ENCODE measurements at regions not wholly inside any gene's neighbourhood (a gene's known extent, or its start where the extent isn't known, plus 50 kb on each side); places are given as distances from the start of the nearest gene placed in this dataset.
"Not testable (repeated sequence)": the region's sequence is repeated elsewhere in the genome, so short reads cannot be mapped to it uniquely, and the experiment has no call there.

DNA sequence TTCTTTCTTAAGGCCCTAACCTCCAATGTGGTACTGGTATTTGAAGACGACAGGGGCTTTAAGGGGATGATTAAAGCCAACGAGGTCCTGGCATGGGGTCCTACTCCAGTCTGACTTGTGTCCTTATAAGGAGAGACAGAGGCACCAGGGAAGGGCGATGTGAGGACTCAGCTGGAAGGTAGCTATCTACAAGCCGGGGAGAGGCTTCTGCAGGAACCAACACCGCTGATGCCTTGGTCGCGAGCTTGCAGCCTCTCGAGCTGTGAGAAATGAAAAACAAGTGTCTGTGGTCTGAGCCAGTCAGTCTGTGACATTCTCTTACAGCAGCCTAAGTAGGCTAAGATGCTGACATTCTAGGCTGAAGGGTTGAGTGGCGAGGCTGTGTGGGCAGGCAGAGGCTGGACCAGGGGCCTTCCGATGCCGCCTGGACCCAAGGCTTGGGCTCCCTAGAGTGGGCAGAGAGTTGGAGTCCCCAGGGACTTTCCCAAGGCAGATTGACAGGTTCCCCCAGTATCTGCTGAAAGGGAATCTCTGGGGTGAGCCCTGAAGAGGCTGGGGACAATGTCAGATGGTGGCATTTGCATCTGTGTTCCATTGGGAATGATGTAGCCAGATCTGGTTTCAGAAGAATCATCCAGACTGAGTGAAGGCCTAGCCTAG is 322.9 kb upstream of the HS6ST1 start:
- no peak for DNase-seq

DNA sequence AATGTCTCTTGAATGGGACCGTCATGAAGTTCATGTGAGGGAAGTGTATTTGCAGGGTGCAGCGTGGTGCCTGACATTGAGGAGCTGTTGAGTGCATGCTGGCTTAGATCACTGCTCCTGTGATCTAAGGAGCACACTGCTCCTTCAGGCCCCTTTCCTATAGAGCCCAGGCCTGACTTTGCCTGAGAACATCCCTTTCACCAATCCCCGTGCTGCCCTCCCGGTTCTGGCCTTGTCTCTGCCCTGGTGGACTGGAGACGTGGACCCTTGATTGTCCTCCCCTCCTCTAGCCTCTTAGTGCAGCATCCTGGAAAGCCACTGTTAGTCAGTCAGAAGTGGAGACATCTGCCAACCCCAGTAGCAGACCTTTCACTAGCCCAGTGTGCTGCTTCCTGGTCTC is 323.6 kb upstream of the HS6ST1 start:
- no peak for DNase-seq

DNA sequence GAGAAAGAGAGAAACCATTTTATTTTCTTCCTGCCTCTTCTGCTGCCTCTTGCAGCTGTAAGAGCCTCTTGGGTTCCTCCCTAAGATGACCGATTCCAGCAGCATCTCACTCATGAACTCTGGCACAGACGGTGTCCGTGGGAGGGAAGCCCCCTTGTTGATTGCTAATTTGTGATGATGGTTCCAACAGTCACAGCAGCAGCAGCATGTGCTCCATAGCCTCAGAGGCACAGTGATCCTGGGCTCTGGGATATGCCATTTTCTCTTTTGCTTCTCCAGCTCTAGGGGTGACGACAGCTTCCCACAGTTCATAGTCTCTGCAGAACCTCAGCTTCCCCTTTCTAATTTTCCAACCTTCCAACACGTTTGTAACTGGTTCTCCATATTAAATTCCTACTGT is 324.2 kb upstream of the HS6ST1 start:
- no peak for DNase-seq

DNA sequence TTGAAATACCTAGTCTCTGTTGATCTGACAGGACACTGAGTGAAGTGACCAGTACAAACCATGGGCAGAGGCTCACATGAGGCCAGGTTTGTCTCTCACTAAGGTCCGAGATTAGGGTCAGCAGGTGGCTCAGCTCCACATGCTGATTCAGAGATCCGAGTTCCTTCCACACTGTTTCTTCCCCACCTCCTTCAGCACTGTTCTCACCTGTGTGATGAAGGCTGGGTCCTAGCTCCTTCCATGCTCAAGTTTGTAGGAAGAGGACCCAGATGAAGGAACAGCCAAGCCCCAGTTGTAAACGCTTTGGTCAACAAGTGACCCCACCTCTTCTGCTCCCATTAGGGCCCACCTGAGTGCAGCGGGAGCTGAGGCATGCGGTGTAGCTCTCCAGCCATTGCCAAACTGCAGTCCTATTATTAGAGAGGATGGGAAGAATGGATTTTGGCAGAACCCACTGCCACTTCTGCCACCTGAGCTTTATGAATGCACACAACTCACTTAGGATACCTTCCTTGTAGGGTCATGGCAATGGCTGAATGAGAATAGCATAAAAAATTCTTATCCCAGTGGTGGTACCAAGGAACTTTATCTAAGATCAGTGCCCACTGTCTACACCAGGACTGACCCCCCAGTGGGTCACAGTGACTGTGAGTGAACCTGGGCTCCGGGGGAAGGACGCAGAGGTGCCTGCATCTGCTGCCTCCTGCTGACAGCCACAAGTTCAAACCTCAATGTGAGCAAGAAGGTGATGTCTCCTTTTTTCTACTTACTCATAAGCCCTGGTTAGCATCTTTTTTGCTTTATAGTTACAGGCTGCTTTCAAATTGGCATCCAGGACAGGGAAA is 324.8 kb upstream of the HS6ST1 start:
- no peak for DNase-seq

DNA sequence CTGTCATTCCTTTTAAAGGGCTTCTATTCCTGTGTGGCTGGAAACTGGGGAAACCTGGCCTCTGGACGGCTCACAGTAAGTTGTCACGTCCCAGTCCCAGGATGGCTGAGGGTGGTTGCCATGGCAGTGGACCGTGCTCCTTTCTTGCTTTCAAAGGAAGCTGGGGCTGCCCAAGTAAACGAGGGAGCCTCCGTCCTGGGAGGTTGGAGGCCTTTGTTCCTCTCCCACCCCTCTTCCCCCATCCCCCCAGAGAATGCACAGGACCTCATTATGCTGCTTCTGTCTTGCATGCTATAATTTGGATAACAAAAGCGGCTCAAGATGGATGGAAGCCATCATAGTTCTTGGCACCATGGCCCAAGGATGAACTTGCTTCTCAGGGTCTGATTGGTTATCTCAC is 325.5 kb upstream of the HS6ST1 start:
- no peak for DNase-seq

DNA sequence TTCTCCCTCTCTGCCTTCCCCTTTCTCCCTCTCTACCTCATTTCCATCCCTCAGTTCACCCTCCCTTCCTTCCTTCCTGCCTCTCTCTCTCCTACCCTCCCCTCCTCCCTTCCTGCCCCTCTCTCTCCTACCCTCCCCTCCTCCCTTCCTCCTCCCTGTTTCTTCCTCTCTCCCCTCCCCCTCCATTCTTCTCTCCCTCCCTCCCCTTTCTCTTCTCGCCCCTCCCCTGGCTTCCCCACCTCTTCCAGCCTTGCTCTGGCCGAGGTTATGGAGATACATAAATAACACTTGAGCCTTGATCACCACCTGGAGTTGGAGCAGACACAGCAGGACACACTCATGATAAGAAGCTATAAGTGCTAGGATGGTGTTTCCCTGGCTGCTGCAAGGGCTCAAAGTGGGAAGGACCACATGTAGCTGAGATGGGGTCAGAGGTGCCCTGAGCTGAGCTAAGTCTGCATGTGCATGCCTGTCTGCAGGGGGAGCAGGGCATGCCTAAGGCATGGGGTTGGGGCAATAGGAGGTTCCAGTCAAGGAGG is 326.1 kb upstream of the HS6ST1 start:
- no peak for DNase-seq

DNA sequence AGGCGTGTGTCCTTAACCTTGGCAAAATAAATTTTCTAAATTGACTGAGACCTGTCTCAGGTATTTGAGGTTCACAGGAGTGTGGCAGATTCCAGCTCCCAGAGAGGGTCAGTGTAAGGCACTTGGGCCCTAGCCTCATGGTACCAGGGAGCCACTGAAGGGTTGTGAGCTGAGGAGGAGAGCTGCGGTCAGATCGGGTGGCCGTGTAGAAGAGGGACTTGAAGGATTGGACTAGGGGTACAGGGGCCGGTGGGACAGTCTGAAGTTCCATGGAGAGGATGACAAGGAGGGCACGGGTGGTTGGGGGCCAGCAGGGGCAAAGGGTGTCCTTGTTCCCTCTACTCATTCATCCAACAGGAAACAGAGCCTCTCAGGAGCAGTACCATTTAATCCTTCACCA is 327.0 kb upstream of the HS6ST1 start:
- DNase-seq = no peak

DNA sequence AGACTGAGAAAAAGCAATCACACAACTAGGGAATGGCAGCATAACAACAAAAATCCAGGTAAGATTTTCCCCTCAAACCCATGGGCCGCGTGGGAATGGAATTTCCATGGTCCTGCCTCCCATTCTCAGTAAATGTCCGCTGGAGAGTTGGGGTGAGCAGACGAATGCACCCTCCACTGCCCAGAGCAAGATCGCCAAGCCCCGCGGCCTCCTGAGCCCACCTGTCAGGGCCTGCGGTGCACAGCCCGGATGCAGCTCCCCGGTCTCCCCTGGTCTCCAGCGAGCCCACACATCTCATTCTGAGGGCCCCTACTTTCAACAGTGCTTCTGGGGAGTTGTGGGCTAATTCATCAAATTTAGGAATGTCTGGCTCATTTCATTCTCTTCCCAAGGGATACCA is 327.4 kb upstream of the HS6ST1 start:
- no peak for DNase-seq

DNA sequence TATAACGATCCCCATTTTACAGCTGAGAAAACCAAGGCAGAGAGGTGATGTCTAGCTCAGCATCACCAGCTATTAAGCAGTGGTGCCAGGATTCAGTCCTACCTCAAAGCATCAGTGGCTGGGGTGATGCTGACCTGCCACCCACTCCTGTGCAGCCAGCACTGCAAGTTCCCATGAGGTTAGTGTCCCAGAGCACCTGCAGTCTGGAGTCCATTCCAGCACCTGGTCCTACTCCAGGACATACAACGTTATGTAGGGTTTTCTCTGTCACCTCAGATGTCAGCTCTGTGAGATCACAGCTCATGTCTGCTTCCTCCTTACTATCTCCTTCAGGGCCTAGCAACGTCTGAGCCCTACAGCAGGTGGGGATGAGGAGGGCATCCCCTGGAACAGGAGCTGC is 328.0 kb upstream of the HS6ST1 start:
- no peak for DNase-seq

DNA sequence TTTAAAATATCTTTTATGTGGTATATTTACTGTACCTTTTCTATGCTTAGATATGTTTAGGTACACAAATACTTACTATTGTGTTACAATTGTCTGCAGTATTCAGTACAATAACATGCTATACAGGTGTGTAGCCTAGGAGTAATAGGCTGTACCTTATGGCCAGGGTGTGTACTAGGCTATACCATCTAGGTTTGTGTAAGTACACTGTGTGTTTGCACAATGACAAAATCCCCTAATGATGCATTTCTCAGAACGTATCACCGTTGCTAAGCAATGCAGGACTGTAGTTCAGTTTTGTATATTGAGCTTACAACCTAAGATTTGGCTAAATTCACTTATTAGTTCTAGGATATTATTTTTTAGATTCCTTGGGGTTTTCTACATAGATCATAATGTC is 332.3 kb upstream of the HS6ST1 start:
- DNase-seq = no peak

DNA sequence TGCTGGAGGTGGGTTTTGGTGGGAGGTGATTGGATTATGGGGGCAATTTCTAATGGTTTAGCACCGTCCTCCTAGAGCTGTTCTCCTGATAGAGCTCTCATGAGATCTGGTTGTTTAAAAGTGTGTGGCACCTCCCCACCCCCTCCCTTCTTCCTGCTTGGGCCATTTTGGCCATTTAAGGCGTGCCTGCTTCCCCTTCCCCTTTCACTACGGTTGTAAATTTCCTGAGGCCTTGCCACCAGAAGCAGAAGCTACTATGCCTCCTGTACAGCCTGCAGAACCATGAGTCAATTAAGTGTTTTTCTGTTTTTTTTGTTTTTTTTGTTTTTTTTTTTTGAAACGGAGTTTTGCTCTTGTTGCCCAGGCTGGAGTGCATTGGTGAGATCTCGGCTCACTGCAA is 335.7 kb upstream of the HS6ST1 start:
- no peak for DNase-seq

DNA sequence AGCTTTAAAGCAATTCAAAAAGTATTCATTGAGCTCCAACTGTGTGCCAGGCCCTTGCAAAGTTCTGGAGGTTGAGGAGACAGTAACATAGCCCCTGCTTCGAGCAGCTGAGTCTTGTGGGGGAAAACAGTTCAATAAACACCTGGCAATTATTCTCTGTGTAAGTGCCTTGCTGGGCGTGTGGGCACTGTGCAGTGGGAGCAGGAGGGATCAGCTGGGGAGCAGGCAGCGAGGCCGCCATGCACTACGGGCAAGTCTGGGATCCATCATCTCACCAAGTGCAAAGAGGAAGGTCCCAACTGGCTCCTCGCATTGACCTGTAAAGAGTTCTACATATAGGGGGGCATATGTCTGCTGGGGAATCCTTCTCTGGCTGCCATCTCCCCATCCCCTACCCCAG is 342.2 kb upstream of the HS6ST1 start:
- DNase-seq = no peak

DNA sequence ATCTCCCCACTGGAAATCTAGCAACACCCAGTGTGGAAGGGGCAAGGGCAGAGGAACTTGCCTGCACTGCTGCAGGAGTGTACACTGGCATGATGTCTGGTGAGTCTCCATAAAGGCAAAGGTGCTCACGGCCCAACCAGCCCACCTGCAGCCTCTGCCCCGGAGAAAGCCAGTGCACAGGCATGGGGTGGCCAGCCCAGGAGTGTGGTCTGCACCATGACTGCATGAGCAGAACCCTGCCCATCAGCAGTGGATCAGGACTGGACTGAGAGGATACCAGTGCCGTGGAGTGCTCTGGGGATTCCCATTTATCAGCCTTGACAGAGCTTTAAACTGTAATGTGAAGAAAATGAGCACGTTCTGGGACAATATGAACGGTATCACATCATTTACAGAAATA is 342.6 kb upstream of the HS6ST1 start:
- DNase-seq = no peak

DNA sequence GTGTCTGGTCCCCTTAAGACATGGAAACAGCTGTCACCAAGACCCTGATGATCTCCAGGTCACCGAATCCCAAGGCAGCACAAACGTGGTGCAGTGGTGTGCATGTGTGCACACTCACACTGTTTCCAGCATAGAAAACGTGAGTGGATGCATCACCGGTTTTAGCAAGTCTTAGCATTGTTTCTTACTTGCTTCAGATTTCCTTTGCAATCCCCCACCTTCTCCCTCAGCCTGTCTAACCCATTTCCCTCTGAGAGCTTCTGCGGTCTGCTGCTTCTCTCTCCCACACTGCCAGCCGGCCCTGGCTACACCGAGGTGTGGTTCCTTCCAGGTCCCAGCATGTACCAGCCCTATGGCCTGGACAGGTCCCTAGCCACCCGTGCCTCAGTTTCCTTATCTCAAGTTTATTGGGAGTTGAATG is 343.4 kb upstream of the HS6ST1 start:
- DNase-seq = no peak

DNA sequence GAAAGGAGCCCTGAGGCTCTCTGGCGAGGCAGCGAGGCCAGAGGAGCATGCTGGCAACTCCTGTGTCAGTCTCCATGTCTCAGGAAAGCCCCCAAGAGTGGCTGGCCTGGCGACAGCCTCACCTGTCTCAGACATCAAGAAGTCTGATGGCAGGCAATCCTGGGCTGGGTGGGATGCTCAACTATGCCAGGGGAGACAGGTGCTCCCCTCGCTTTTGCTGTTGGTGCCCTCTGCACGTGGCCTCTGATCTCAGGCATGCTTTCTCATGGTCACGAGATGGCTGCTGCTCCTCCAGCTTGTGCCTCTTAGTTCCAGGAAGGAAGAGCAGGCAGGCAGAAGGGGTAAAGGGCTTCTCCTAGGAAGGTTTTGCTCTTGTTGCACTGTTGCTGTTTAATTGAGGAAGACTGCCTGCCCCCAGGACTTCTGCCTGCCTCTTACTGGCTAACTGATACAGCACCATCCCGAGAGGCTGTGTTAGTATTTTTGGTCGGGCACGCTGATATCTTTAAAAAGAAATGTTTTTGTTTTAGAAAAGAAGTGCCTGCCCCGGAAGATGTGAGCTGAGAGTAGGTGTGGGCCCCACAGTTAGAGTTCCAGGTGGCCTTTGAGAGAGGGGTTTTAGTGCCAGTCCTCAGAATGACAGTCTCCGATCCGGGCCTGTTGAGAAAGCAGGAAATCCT is 344.8 kb upstream of the HS6ST1 start:
- no peak for DNase-seq

DNA sequence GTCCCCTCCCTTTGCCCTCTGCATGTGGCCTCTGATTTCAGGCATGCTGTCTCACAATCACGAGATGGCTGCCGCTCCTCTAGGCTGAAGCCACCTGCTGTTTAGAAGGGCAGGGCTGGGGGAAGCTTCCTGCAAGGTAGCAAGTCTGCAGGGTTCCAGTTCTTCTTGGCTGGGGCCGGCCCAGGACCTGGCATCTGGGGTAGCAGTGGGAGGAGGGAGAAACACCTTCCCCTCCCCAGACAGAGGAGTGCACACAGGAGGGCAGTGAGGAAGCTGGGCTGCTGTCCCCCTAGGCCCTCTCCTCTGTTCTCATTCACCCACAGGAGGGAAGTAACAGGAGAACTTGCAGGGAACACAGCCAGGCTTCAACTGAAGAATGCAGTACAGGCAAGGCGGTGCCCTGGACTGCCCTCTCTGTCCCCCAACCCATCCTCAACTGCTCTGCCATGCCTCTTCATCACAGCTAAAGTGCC is 345.9 kb upstream of the HS6ST1 start:
- DNase-seq = no peak

DNA sequence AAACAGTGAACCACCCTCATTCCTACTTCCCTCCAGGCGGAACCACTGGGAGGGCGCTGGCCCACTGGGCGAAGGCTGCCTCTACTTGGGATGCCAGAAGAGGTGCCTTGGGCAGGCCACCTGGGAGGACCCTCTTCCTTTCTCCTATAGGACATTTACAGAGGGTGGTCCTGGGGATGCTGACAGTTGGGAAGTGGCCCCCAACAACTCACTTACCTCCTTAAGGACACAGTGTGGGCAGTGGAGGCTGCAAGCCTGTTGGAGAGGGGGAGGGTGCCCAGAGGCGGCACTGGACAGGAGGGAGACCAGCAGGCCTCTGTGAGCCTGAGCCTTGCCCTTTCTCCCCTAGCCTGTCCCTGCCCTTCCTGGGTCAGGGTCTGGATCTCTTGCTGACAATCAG is 346.4 kb upstream of the HS6ST1 start:
- no peak for DNase-seq

DNA sequence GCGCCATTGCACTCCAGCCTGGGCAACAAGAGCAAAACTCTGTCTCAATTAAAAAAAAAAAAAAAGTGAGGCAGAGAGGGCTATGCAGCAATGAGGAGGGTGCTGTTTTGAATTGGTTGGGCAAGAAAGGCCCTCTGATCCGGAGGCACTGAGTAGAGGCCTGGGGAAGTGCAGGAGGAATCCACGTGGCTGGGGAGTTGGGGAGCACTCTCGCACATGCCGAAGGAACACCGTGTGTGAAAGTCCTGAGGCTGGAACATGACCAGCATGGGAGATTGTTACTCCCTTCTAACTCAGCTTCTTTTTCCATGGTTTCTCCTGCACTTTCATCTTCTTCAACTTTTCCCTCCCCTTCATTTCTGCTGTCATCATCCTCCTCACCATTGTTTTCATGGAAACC is 347.9 kb upstream of the HS6ST1 start:
- DNase-seq = no peak

DNA sequence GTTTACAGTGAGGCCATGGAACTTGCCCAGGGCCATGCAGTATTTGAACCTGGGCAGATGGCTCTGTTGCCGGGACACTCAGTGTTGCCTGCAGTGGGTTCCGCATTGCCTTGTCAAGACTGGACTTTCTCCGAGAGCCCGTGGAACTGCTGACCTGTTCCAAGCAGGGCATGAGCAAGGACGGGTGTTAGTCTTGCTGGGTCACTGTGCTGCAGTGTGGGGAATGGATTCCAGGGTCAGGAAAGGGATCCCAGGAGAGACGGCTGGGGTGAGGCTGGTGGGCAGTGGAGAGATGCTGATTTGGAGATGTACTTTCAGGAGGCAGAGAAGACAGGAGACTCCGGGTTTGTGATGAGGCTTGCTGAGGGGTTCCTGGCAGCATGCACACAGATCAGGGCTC is 348.7 kb upstream of the HS6ST1 start:
- DNase-seq = no peak

DNA sequence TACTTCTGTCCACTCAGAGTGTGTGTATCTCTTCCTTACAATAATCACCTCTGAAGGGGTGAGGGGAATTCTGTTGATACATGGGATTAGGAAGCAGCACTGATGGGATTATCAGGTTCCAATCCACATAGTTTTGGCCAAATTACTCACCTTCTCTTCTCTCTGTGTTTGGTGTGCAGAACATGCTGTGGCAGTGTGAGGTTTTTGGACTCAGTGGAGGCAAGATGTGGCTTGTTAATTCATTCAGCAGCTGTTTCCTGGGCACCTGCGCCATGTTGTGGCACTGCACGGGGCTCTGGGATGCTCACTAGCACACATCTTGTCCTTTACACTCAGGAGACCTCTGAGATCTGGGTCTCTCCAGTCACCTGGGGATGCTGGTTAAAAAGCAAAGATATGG is 350.3 kb upstream of the HS6ST1 start:
- no peak for DNase-seq

DNA sequence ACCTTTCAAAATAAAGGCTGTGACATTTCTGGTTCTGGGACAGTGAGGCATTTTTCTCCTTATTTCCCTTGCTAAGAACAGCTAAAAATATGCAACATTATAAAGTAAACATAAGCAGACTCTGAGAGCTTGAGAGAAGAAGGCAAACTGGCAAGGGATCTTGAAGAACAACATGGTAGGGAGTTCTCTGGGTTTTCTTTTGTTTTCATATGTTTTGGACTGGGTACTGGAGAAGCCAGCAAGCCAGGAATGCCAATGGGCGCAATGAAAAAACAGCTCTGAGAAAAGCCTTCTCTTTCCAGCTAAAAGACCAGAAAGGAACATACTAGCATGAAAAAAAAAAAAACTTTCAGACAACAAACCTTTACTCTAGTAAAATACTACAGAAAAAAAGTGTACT is 351.4 kb upstream of the HS6ST1 start:
- no peak for DNase-seq

DNA sequence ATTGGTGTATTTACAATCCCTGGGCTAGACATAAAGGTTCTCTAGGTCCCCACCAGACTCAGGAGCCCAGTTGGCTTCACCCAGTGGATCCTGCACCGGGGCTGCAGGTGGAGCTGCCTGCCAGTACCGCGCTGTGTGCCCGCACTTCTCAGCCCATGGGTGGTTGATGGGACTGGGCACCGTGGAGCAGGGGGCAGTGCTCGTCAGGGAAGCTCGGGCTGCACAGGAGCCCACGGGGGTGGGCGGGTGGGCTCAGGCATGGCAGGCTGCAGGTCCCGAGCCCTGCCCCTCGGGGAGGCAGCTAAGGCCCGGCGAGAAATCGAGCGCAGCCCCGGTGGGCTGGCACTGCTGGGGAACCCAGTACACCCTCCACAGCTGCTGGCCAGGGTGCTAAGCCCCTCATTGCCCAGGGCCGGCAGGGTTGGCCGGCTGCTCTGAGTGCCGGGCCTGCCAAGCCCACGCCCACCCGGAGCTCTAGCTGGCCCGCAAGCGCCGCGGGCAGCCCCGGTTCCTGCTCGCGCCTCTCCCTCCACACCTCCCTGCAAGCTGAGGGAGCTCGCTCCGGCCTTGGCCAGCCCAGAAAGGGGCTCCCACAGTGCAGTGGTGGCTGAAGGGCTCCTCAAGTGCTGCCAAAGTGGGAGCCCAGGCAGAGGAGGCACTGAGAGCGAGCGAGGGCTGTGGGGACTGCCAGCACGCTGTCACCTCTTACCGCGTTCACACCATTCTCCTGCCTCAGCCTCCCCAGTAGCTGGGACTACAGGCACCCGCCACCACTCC is 353.5 kb upstream of the HS6ST1 start:
- not testable (repeated sequence) for DNase-seq

DNA sequence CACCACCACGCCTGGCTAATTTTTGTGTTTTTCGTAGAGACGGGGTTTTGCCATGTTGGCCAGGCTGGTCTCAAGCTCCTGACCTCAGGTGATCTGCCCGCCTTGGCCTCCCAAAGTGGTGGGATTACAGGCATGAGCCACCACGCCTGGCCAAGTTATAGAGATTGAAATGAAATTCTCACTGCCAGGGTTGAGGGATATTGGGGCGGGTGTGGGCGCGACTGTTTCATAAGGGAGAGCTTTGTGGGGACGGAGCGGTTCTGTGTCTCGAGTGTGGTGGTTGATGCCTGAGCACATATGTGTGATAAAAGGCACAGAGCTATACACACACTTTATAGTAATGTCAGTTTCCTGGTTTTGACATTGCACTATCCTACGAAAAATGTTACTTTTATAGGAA is 361.0 kb upstream of the HS6ST1 start:
- not testable (repeated sequence) for DNase-seq

All from activated gamma-delta T cell treated with Interleukin-2 at 50 U/mL for 16 hours (primary cell).